Upper lobe of left lung (tissue), 6 donors: ENCODE measurements at regions not wholly inside any gene's neighbourhood (a gene's known extent, or its start where the extent isn't known, plus 50 kb on each side); places are given as distances from the start of the nearest gene placed in this dataset.

Experiments
- ATAC-seq, 2 donors: fragments of 200-7000 bp; cut with Tn5 transposase; one replicate each; pipeline ENCODE4 v1.9.1; 2022; ENCODE audit warnings: mild to moderate bottlenecking in 2 of 2, moderate library complexity in 2 of 2; ENCODE audit not compliant: low FRiP score in 2 of 2
- DNase-seq, 2 donors: peaks; one replicate each; pipeline ENCODE4 v3.0.0-alpha.2; 2019 to 2020
- H3K27ac ChIP-seq, 4 donors: fragments of 200-600 bp; sonication (generic); one replicate each; pipeline ENCODE4 v1.5.1; 2016 to 2019
- H3K27me3 ChIP-seq, 4 donors: fragments of 200-600 bp; sonication (generic); one replicate each; pipeline ENCODE4 v1.5.1; 2017 to 2019
- H3K36me3 ChIP-seq, 4 donors: fragments of 200-600 bp; sonication (generic); one replicate each; pipeline ENCODE4 v1.5.1; 2016 to 2019
- H3K4me1 ChIP-seq, 4 donors: fragments of 200-600 bp; sonication (generic); one replicate each; pipeline ENCODE4 v1.5.1; 2018 to 2019
- H3K4me3 ChIP-seq, 4 donors: fragments of 200-600 bp; sonication (generic); one replicate each; pipeline ENCODE4 v1.5.1; 2017 to 2019; ENCODE audit warnings: mild to moderate bottlenecking in 2 of 4, moderate library complexity in 1 of 4
- H3K9me3 ChIP-seq, 4 donors: fragments of 200-600 bp; sonication (generic); one replicate each; pipeline ENCODE4 v1.5.1; 2018 to 2019
- CTCF ChIP-seq, 6 experiments: fragments of 450-650 bp in 4 of 6; fragments of 200-600 bp in 2 of 6; sonication (generic) in 2 of 6; IDR thresholded peaks; one replicate each; pipeline ENCODE4 v1.5.1; 2016 to 2019; ENCODE audit warnings: antibody characterized with exemption in 6 of 6
- EP300 ChIP-seq, 4 donors: sonication (generic); formaldehyde crosslinking; IDR thresholded peaks; one replicate each; pipeline ENCODE4 v1.5.1; 2017; ENCODE audit warnings: antibody characterized with exemption in 4 of 4, control low read depth in 2 of 4
- POLR2A ChIP-seq, 4 donors: fragments of 450-650 bp; IDR thresholded peaks; one replicate each; pipeline ENCODE4 v1.5.1; 2016 to 2017; ENCODE audit warnings: antibody characterized with exemption in 4 of 4, mild to moderate bottlenecking in 2 of 4
- POLR2AphosphoS5 ChIP-seq, 2 donors: sonication (generic); formaldehyde crosslinking; IDR thresholded peaks; one replicate each; pipeline ENCODE4 v1.5.1; 2017; ENCODE audit warnings: antibody characterized with exemption in 2 of 2
- WGBS, 2 donors: methylation state at CpG; one replicate each; pipeline ENCODE4 v1.1.5; 2017 to 2018; 5-methylcytosine and 5-hydroxymethylcytosine counted together
- donor health status: DM: no; HTN: no; CAD: no; lungs with moderate emphysema.
- donor health status: DM: no; HTN: yes; CAD: no; lungs with severe emphysema.

GRCh38 chr1:101170506-101171050, 66.2 kb upstream of the S1PR1 start:
- H3K9me3 ChIP-seq: no peaks in the 10 kb centered on the region
- H3K4me3 ChIP-seq: no peak overlapping the region
- no peak for DNase-seq
- H3K36me3 ChIP-seq: no peaks in the 10 kb centered on the region
- no peak for TF ChIP-seq POLR2A (IDR thresholded peaks at IDR 0.05)
- no peak for TF ChIP-seq EP300 (IDR thresholded peaks at IDR 0.05)
- no peak for TF ChIP-seq POLR2AphosphoS5 (IDR thresholded peaks at IDR 0.05)
- no peak for TF ChIP-seq CTCF (IDR thresholded peaks at IDR 0.05)
- ATAC-seq: no peak
- H3K27me3 ChIP-seq: no peaks in the 10 kb centered on the region
- peaks cover 0 to 7% (median 0%) of the 10 kb centered on the region in 4 donors for H3K4me1 ChIP-seq
- 91 to 95% methylated on average over 4 of the region's 4 CpGs for WGBS, 2 donors
- no peak overlapping the region for H3K27ac ChIP-seq

GRCh38 chr1:101167891-101168290, 68.9 kb upstream of the S1PR1 start:
- H3K4me1 ChIP-seq: peaks cover 0 to 9% (median 4%) of the 10 kb centered on the region in 4 donors
- H3K4me3 ChIP-seq: no peak overlapping the region
- no peak for DNase-seq
- TF ChIP-seq CTCF (IDR thresholded peaks at IDR 0.05): no peak
- TF ChIP-seq POLR2AphosphoS5 (IDR thresholded peaks at IDR 0.05): no peak
- no peak for TF ChIP-seq EP300 (IDR thresholded peaks at IDR 0.05)
- no peak for TF ChIP-seq POLR2A (IDR thresholded peaks at IDR 0.05)
- H3K36me3 ChIP-seq: no peaks in the 10 kb centered on the region
- no peaks in the 10 kb centered on the region for H3K9me3 ChIP-seq
- H3K27ac ChIP-seq: no peak overlapping the region
- no peaks in the 10 kb centered on the region for H3K27me3 ChIP-seq
- ATAC-seq: no peak

GRCh38 chr1:101166583-101167120, 70.2 kb upstream of the S1PR1 start:
- H3K27ac ChIP-seq: no peak overlapping the region
- whole genome bisulfite sequencing, 2 donors: 94 to 100% methylated on average over 1 of the region's 1 CpG
- H3K4me3 ChIP-seq: no peak overlapping the region
- H3K4me1 ChIP-seq: peaks cover 0 to 18% (median 4%) of the 10 kb centered on the region in 4 donors
- ATAC-seq (no peak), DNase-seq (no peak)
- H3K27me3 ChIP-seq: no peaks in the 10 kb centered on the region
- no peaks in the 10 kb centered on the region for H3K9me3 ChIP-seq
- no peak for TF ChIP-seq EP300 (IDR thresholded peaks at IDR 0.05)
- TF ChIP-seq POLR2AphosphoS5 (IDR thresholded peaks at IDR 0.05): no peak
- no peak for TF ChIP-seq POLR2A (IDR thresholded peaks at IDR 0.05)
- TF ChIP-seq CTCF (IDR thresholded peaks at IDR 0.05): no peak
- no peaks in the 10 kb centered on the region for H3K36me3 ChIP-seq

- Histone ChIP-seq H3K4me1 (peaks cover 0 to 18% (median 4%) of the 10 kb centered on the region in 4 donors), H3K9me3 (no peaks in the 10 kb centered on the region), H3K27me3 (no peaks in the 10 kb centered on the region), H3K36me3 (no peaks in the 10 kb centered on the region), H3K4me3 (no peak overlapping the region), H3K27ac (no peak overlapping the region)
- ATAC-seq (no peak), DNase-seq (no peak)
- TF ChIP-seq EP300 (IDR thresholded peaks at IDR 0.05) (no peak), CTCF (IDR thresholded peaks at IDR 0.05) (no peak), POLR2AphosphoS5 (IDR thresholded peaks at IDR 0.05) (no peak)
These were observed 70.9 kb upstream of the S1PR1 start for GRCh38 chr1:101165954-101166353.

GRCh38 chr1:101165532-101165931, 71.3 kb upstream of the S1PR1 start:
- DNase-seq: no peak
- H3K27me3 ChIP-seq: no peaks in the 10 kb centered on the region
- peak in 1 of 2 donors; percentile 51 for ATAC-seq
- no peak overlapping the region for H3K4me3 ChIP-seq
- TF ChIP-seq CTCF (IDR thresholded peaks at IDR 0.05) (no peak), POLR2A (IDR thresholded peaks at IDR 0.05) (no peak), EP300 (IDR thresholded peaks at IDR 0.05) (no peak), POLR2AphosphoS5 (IDR thresholded peaks at IDR 0.05) (no peak)
- H3K27ac ChIP-seq: no peak overlapping the region
- H3K36me3 ChIP-seq: no peaks in the 10 kb centered on the region
- peaks cover 0 to 18% (median 4%) of the 10 kb centered on the region in 4 donors for H3K4me1 ChIP-seq
- no peaks in the 10 kb centered on the region for H3K9me3 ChIP-seq
- 76 to 78% methylated on average over 1 of the region's 1 CpG for WGBS, 2 donors
